PC-9 (cell line): ENCODE measurements at regions not wholly inside any gene's neighbourhood (a gene's known extent, or its start where the extent isn't known, plus 50 kb on each side); places are given as distances from the start of the nearest gene placed in this dataset.

Source experiments
- BruUV-seq: library from RNA; stranded (reverse); fragments of 400-500 nt; replicated peaks from 2 replicates; lab custom pipeline; 2021; lab: Mats Ljungman, UMichigan
- CTCF ChIA-PET: fragments of 300-600 bp; sonication (Branson Sonifier 250); formaldehyde crosslinking; loops from one replicate; lab custom pipeline; 2022; ENCODE audit warnings: antibody characterized with exemption; lab: Charles Lee
- POLR2A ChIA-PET: fragments of 300-600 bp; sonication (Branson Sonifier 250); formaldehyde crosslinking; loops from one replicate; lab custom pipeline; 2022; ENCODE audit warnings: antibody characterized with exemption; ENCODE audit not compliant: unreplicated experiment; lab: Charles Lee
- DNase-seq, 2 experiments: peaks; one replicate each; pipeline versions ENCODE4 v3.0.0 to v3.0.0-alpha.2; 2015 to 2022; ENCODE audit warnings: mixed read lengths in 1 of 2
- H2AFZ ChIP-seq: fragments of 200-600 bp; sonication (generic); 2 replicates; pipeline ENCODE4 v1.8.1; 2017; ENCODE audit warnings: antibody characterized with exemption
- H3F3A ChIP-seq: fragments of 200-600 bp; sonication (generic); 2 replicates; pipeline ENCODE4 v1.8.1; 2017; ENCODE audit warnings: antibody characterized with exemption, mild to moderate bottlenecking, low read depth; ENCODE audit not compliant: insufficient read depth
- H3K27ac ChIP-seq: fragments of 200-600 bp; sonication (generic); 2 replicates; pipeline ENCODE4 v1.6.1; 2016; ENCODE audit warnings: mixed run types
- H3K27me3 ChIP-seq: fragments of 200-600 bp; sonication (generic); 2 replicates; pipeline ENCODE4 v1.6.1; 2016; ENCODE audit warnings: low read depth, mixed run types; ENCODE audit not compliant: insufficient read depth
- H3K36me3 ChIP-seq: fragments of 200-600 bp; sonication (generic); 2 replicates; pipeline ENCODE4 v1.6.1; 2016; ENCODE audit warnings: low read depth, mixed run types
- H3K4me1 ChIP-seq: fragments of 200-600 bp; sonication (generic); replicated peaks from 2 replicates; pipeline ENCODE4 v1.6.1; 2016; ENCODE audit warnings: mixed run types; ENCODE audit not compliant: insufficient read depth
- H3K4me2 ChIP-seq: fragments of 200-600 bp; sonication (generic); 2 replicates; pipeline ENCODE4 v1.6.1; 2017; ENCODE audit warnings: mixed run types
- H3K4me3 ChIP-seq: fragments of 200-600 bp; sonication (generic); 2 replicates; pipeline ENCODE4 v1.6.1; 2016; ENCODE audit warnings: mixed run types
- H3K79me2 ChIP-seq: fragments of 200-600 bp; sonication (generic); 2 replicates; pipeline ENCODE4 v1.6.1; 2017; ENCODE audit warnings: low read depth, mixed run types
- H3K9me2 ChIP-seq: fragments of 200-600 bp; sonication (generic); 2 replicates; pipeline ENCODE4 v1.8.1; 2017; ENCODE audit warnings: mild to moderate bottlenecking; ENCODE audit not compliant: insufficient read depth
- H3K9me3 ChIP-seq: fragments of 200-600 bp; sonication (generic); 2 replicates; pipeline ENCODE4 v1.8.1; 2016; ENCODE audit warnings: low read depth; ENCODE audit not compliant: insufficient read depth
- H4K20me1 ChIP-seq: fragments of 200-600 bp; sonication (generic); 2 replicates; pipeline ENCODE4 v1.8.1; 2017; ENCODE audit not compliant: insufficient read depth
- EZH2 ChIP-seq: fragments of 200-600 bp; sonication (generic); IDR thresholded peaks from 2 replicates; pipeline ENCODE4 v1.8.0; 2017; ENCODE audit warnings: antibody characterized with exemption, low read depth
- intact Hi-C: fragments of 100-400 bp; cut with micrococcal nuclease; formaldehyde crosslinking; loops from one replicate; pipeline ENCODE4 v1.10.0; 2022; ENCODE audit not compliant: unreplicated experiment
- TF ChIP-seq, protein P1 (sequence below): fragments of 200-600 bp; sonication (generic); conservative IDR thresholded peaks from 2 replicates; pipeline ENCODE4 v1.6.1; 2017; ENCODE audit warnings: mixed run types, antibody characterized with exemption, mild to moderate bottlenecking, moderate library complexity

GRCh38 chr13:111999352-111999751, 67.6 kb upstream of the SOX1 start:
- no peaks in the 10 kb centered on the region; the same call in 1 of the 2 replicates for H4K20me1 ChIP-seq
- no TSS peak for BruUV-seq

GRCh38 chr13:112000888-112001287, 66.1 kb upstream of the SOX1 start:
- no peak for DNase-seq
- Histone ChIP-seq H3K9me2 (no peaks in the 10 kb centered on the region), H3K4me2 (no peak overlapping the region), H3K27me3 (peaks cover 95% of the 10 kb centered on the region), H3K4me3 (no peak overlapping the region), H3F3A (no peaks in the 10 kb centered on the region), H3K36me3 (no peaks in the 10 kb centered on the region), H2AFZ (no peak overlapping the region), H3K79me2 (no peaks in the 10 kb centered on the region), H3K4me1 (no peaks in the 10 kb centered on the region), H3K27ac (no peak overlapping the region), H3K9me3 (no peaks in the 10 kb centered on the region), H4K20me1 (no peaks in the 10 kb centered on the region; the same call in 1 of the 2 replicates)
- TF ChIP-seq EZH2 = no peak
- TF ChIP-seq, protein P1, sequence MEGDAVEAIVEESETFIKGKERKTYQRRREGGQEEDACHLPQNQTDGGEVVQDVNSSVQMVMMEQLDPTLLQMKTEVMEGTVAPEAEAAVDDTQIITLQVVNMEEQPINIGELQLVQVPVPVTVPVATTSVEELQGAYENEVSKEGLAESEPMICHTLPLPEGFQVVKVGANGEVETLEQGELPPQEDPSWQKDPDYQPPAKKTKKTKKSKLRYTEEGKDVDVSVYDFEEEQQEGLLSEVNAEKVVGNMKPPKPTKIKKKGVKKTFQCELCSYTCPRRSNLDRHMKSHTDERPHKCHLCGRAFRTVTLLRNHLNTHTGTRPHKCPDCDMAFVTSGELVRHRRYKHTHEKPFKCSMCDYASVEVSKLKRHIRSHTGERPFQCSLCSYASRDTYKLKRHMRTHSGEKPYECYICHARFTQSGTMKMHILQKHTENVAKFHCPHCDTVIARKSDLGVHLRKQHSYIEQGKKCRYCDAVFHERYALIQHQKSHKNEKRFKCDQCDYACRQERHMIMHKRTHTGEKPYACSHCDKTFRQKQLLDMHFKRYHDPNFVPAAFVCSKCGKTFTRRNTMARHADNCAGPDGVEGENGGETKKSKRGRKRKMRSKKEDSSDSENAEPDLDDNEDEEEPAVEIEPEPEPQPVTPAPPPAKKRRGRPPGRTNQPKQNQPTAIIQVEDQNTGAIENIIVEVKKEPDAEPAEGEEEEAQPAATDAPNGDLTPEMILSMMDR = no peak
- ChIA-PET POLR2A (no interaction called here), CTCF (no interaction called here)
- no TSS peak for BruUV-seq
- intact Hi-C loops = no loop called here

More at GRCh38 chr13:111999352-111999751, 67.6 kb upstream of the SOX1 start:
- DNase-seq = no peak
- H3K9me3 ChIP-seq = no peaks in the 10 kb centered on the region
- H3K36me3 ChIP-seq = no peaks in the 10 kb centered on the region
- intact Hi-C loops = no loop called here
- no peaks in the 10 kb centered on the region for H3K4me1 ChIP-seq
- peaks cover 95% of the 10 kb centered on the region for H3K27me3 ChIP-seq
- H2AFZ ChIP-seq = no peak overlapping the region
- CTCF ChIA-PET = no interaction called here
- H3K27ac ChIP-seq = no peak overlapping the region
- H3F3A ChIP-seq = no peaks in the 10 kb centered on the region
- no peaks in the 10 kb centered on the region for H3K9me2 ChIP-seq
- H3K4me2 ChIP-seq = no peak overlapping the region
- TF ChIP-seq, protein P1 = no peak
- TF ChIP-seq EZH2 = no peak
- no peaks in the 10 kb centered on the region for H3K79me2 ChIP-seq
- POLR2A ChIA-PET = no interaction called here
- H3K4me3 ChIP-seq = no peak overlapping the region

- Histone ChIP-seq H3K9me2 (no peaks in the 10 kb centered on the region), H3K36me3 (no peaks in the 10 kb centered on the region), H4K20me1 (no peaks in the 10 kb centered on the region; the same call in 1 of the 2 replicates), H3K27me3 (peaks cover 97% of the 10 kb centered on the region), H3K4me2 (no peak overlapping the region), H3K4me1 (no peaks in the 10 kb centered on the region), H3K9me3 (no peaks in the 10 kb centered on the region), H3K4me3 (no peak overlapping the region), H3F3A (no peaks in the 10 kb centered on the region), H3K79me2 (no peaks in the 10 kb centered on the region), H3K27ac (no peak overlapping the region), H2AFZ (no peak overlapping the region)
- no TSS peak for BruUV-seq
- POLR2A ChIA-PET = no interaction called here
- DNase-seq = no peak
- intact Hi-C loops = no loop called here
- TF ChIP-seq, protein P1 = no peak
- TF ChIP-seq EZH2 = no peak
- CTCF ChIA-PET = no interaction called here
Observed at GRCh38 chr13:112001571-112001970, 65.4 kb upstream of the SOX1 start.
